Endothelial cell of umbilical vein (primary cell): ENCODE measurements at regions not wholly inside any gene's neighbourhood (a gene's known extent, or its start where the extent isn't known, plus 50 kb on each side); places are given as distances from the start of the nearest gene placed in this dataset.

ENCODE experiments used
- BruUV-seq: library from RNA; stranded (reverse); fragments of 400-500 nt; replicated peaks from 2 replicates; lab custom pipeline; 2021; lab: Mats Ljungman, UMichigan
- CTCF ChIA-PET: fragments of 300-600, 350-600 bp; sonication (Branson Sonifier 250); formaldehyde crosslinking; loops from one replicate; lab custom pipeline; 2021; ENCODE audit warnings: antibody characterized with exemption, inconsistent platforms; lab: Charles Lee
- POLR2A ChIA-PET: fragments of 300-600, 350-600 bp; sonication (Branson Sonifier 250); formaldehyde crosslinking; loops from one replicate; lab custom pipeline; 2021; ENCODE audit warnings: antibody characterized with exemption, inconsistent platforms; lab: Charles Lee
- DNase-seq: peaks from one replicate; pipeline ENCODE4 v3.0.0-alpha.2; 2011; ENCODE audit warnings: low read depth, low spot score
- FAIRE-seq: peaks from 2 replicates; lab custom pipeline; 2011; peaks lifted over from hg19 to GRCh38; lab: Jason Lieb, UNC
- H2AFZ ChIP-seq: 2 replicates; pipeline ENCODE4 v1.6.0; 2012; ENCODE audit warnings: low read depth, low read length, control low read depth, inconsistent platforms
- H3K27ac ChIP-seq: 2 replicates; pipeline ENCODE4 v1.5.1; 2011; ENCODE audit warnings: low read depth, mild to moderate bottlenecking, control low read depth, low read length, moderate library complexity; ENCODE audit not compliant: insufficient read depth
- H3K27me3 ChIP-seq, 2 experiments: 2 replicates each; pipeline versions ENCODE4 v1.6.0 to v1.6.1; 2011; ENCODE audit warnings: low read length in 2 of 2, mixed read lengths in 1 of 2; ENCODE audit not compliant: control insufficient read depth in 2 of 2, insufficient read depth in 2 of 2
- H3K36me3 ChIP-seq, 2 experiments: 2 replicates in 1 of 2; 3 replicates in 1 of 2; pipeline ENCODE4 v1.5.1; 2011; ENCODE audit warnings: low read length in 2 of 2, mild to moderate bottlenecking in 1 of 2, moderate library complexity in 1 of 2; ENCODE audit not compliant: control insufficient read depth in 2 of 2, insufficient read depth in 2 of 2; ENCODE audit errors: extremely low read depth in 1 of 2
- H3K4me1 ChIP-seq: 3 replicates; pipeline ENCODE4 v1.5.1; 2011; ENCODE audit warnings: mild to moderate bottlenecking, low read length; ENCODE audit not compliant: control insufficient read depth, insufficient read depth; ENCODE audit errors: extremely low read depth
- H3K4me2 ChIP-seq: 2 replicates; pipeline ENCODE4 v1.6.1; 2011; ENCODE audit warnings: low read length, control low read depth, mixed read lengths; ENCODE audit not compliant: insufficient read depth
- H3K4me3 ChIP-seq, 3 experiments: fragments of 200-600 bp in 1 of 3; sonication (generic), shearing (Covaris generic) in 1 of 3; replicated peaks in 1 of 3; 2 replicates each; pipeline ENCODE4 v1.5.1; 2011 to 2016; ENCODE audit warnings: control low read depth in 3 of 3, low read length in 3 of 3, mild to moderate bottlenecking in 2 of 3, inconsistent platforms in 1 of 3, low read depth in 1 of 3, moderate library complexity in 1 of 3; ENCODE audit not compliant: insufficient read depth in 1 of 3
- H3K79me2 ChIP-seq: 2 replicates; pipeline ENCODE4 v1.6.0; 2012; ENCODE audit warnings: low read length, inconsistent platforms; ENCODE audit not compliant: control insufficient read depth, insufficient read depth
- H3K9ac ChIP-seq: replicated peaks from 2 replicates; pipeline ENCODE3; 2011; ENCODE audit warnings: low read length, control low read depth; ENCODE audit not compliant: insufficient read depth; ENCODE audit errors: extremely low read depth
- H3K9me1 ChIP-seq: replicated peaks from 3 replicates; pipeline ENCODE4 v1.6.0; 2011; ENCODE audit warnings: mild to moderate bottlenecking, low read length; ENCODE audit not compliant: control insufficient read depth, insufficient read depth; ENCODE audit errors: extremely low read depth
- H3K9me3 ChIP-seq: replicated peaks from 2 replicates; pipeline ENCODE4 v1.5.1; 2012; ENCODE audit warnings: low read length, inconsistent platforms; ENCODE audit not compliant: control insufficient read depth, insufficient read depth
- H4K20me1 ChIP-seq: replicated peaks from 2 replicates; pipeline ENCODE3; 2011; ENCODE audit warnings: mild to moderate bottlenecking, low read length; ENCODE audit not compliant: control insufficient read depth, insufficient read depth; ENCODE audit errors: extremely low read depth
- CTCF ChIP-seq, 2 donors: IDR thresholded peaks; 1 replicate in 1 of 2; 2 replicates in 1 of 2; pipeline ENCODE4 v1.5.1; 2011; ENCODE audit warnings: low read length in 2 of 2, mild to moderate bottlenecking in 2 of 2, moderate library complexity in 2 of 2, control low read depth in 1 of 2, inconsistent platforms in 1 of 2, low read depth in 1 of 2; ENCODE audit not compliant: insufficient read depth in 1 of 2; ENCODE audit errors: extremely low read depth in 1 of 2
- EZH2 ChIP-seq: IDR thresholded peaks from 2 replicates; pipeline ENCODE4 v1.6.1; 2012; ENCODE audit warnings: borderline replicate concordance, low read depth, mild to moderate bottlenecking, moderate library complexity, low read length, inconsistent platforms; ENCODE audit not compliant: severe bottlenecking
- FOS ChIP-seq: IDR thresholded peaks from 2 replicates; pipeline ENCODE4 v1.6.1; 2011; ENCODE audit warnings: mild to moderate bottlenecking, low read length, moderate library complexity, borderline replicate concordance; ENCODE audit not compliant: insufficient read depth
- GATA2 ChIP-seq: IDR thresholded peaks from 2 replicates; pipeline ENCODE4 v1.7.0; 2011; ENCODE audit warnings: low read depth, mild to moderate bottlenecking, moderate library complexity, mixed read lengths, low read length; ENCODE audit not compliant: insufficient read length, insufficient read depth
- JUN ChIP-seq: IDR thresholded peaks from 2 replicates; pipeline ENCODE4 v1.6.1; 2011; ENCODE audit warnings: borderline replicate concordance, low read depth; ENCODE audit not compliant: insufficient read length, insufficient read depth
- MAX ChIP-seq: IDR thresholded peaks from 2 replicates; pipeline ENCODE4 v1.6.1; 2011; ENCODE audit not compliant: insufficient read depth, insufficient read length
- MYC ChIP-seq: IDR thresholded peaks from one replicate; pipeline ENCODE4 v1.6.1; 2011; ENCODE audit warnings: mild to moderate bottlenecking, low read depth, low read length
- POLR2A ChIP-seq: IDR thresholded peaks from 2 replicates; pipeline ENCODE4 v1.6.1; 2012; ENCODE audit warnings: low read depth, mild to moderate bottlenecking, control low read depth, low read length
- POLR2AphosphoS5 ChIP-seq: IDR thresholded peaks from 2 replicates; pipeline ENCODE4 v1.6.1; 2012; ENCODE audit warnings: low read depth, mild to moderate bottlenecking, control low read depth, low read length, moderate library complexity; ENCODE audit not compliant: insufficient read depth
- dilution Hi-C: fragments of 300-500 bp; cut with MboI; formaldehyde crosslinking; loops from one replicate; pipeline ENCODE4 v1.15.0; 2019; ENCODE audit warnings: low sequenced_read_pairs; ENCODE audit not compliant: extremely low pct_ligation_motif_present
- intact Hi-C: fragments of 100-400 bp; cut with micrococcal nuclease; formaldehyde crosslinking; loops from one replicate; pipeline ENCODE4 v1.10.0; 2022

GRCh38 chr2:56102098-56102497, 81.7 kb upstream of the CCDC85A start:
- Histone ChIP-seq H3K9me1 (no peaks in the 10 kb centered on the region), H3K79me2 (no peaks in the 10 kb centered on the region), H3K4me1 (peaks cover 4% of the 10 kb centered on the region), H4K20me1 (no peaks in the 10 kb centered on the region), H3K27me3 (no peaks in the 10 kb centered on the region), H3K27ac (no peak overlapping the region), H3K36me3 (no peaks in the 10 kb centered on the region), H3K4me2 (no peak overlapping the region), H3K9me3 (no peaks in the 10 kb centered on the region), H3K9ac (no peak overlapping the region), H2AFZ (peak overlapping the region; percentile 17), H3K4me3 (no peak overlapping the region)
- ChIA-PET CTCF (interaction anchor here (0.9 to 1.2 kb wide), 3 partner anchors 12 to 81 kb away, joined by 3 read pairs; partner anchors contain the start of gene CCDC85A), POLR2A (no interaction called here)
- FAIRE-seq (no peak), DNase-seq (no peak)
- no peak for TF ChIP-seq MYC
- no peak for TF ChIP-seq CTCF (IDR thresholded peaks at IDR 0.05; ENCODE audit: extremely low read depth in 1 of 2, insufficient read depth in 1 of 2, low read depth in 1 of 2, low read length in 2 of 2)
- TF ChIP-seq JUN = no peak
- no peak for TF ChIP-seq MAX
- TF ChIP-seq GATA2 = no peak
- no peak for TF ChIP-seq POLR2A
- no peak for TF ChIP-seq FOS
- TF ChIP-seq POLR2AphosphoS5 = no peak
- TF ChIP-seq EZH2 = no peak
- BruUV-seq = no TSS peak
- dilution Hi-C loops (no loop called here), intact Hi-C loops (no loop called here)
